ENCODE measurements at regions not wholly inside any gene's neighbourhood (a gene's known extent, or its start where the extent isn't known, plus 50 kb on each side); places are given as distances from the start of the nearest gene placed in this dataset.
A peak's percentile ranks its signal among the peaks of the same experiment; 100 is the strongest.

DNA sequence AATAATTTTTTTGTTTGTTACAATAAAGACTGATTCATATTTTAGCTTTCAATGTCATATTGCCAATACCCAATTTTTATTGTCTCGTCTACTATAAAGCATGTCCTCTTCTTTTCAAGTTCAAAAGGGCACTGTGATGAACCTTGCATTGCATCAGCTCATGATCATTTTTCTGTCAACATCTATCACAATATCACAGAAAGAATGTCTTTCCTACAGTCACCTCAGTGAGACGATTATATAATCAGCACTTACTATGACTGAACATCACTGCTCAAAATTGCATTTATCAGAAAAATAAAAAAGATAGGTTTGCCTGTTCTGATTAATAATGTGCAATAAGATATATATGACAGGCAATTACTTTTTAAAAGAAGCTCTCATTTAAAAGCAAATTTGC is 228.7 kb upstream of the LRFN5 start:
- DNase-seq (no peak), ATAC-seq (no peak)
- Mint-ChIP-seq H3K9me3 (peaks cover 0 to 14% of the 10 kb centered on the region in 2 donors), H3K27me3 (no peaks in the 10 kb centered on the region), H3K4me3 (no peak overlapping the region), H3K27ac (no peak overlapping the region), H3K4me1 (no peaks in the 10 kb centered on the region)

DNA sequence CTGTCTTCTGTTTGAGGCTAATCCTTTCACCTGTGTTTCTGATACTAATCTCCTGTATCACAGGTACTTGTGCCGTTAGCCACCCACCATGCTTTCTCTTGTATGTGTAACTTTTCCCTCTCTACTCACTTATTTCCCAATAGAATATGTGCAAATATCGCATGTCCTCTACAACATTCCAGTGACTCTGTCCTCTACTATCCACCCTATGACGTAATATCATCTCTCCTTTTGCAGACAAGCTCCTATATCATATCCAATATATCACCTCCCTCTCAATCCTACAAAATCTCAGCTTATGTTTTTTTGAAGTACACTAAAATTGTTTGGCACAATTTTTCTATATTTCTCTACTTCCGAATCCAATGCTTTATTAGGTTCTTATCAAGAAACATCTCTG is 232.6 kb upstream of the LRFN5 start:
- Mint-ChIP-seq H3K27me3 (no peaks in the 10 kb centered on the region), H3K4me3 (no peak overlapping the region), H3K9me3 (peaks cover 0 to 14% of the 10 kb centered on the region in 2 donors), H3K4me1 (no peaks in the 10 kb centered on the region), H3K27ac (no peak overlapping the region)
- DNase-seq (no peak), ATAC-seq (no peak)

DNA sequence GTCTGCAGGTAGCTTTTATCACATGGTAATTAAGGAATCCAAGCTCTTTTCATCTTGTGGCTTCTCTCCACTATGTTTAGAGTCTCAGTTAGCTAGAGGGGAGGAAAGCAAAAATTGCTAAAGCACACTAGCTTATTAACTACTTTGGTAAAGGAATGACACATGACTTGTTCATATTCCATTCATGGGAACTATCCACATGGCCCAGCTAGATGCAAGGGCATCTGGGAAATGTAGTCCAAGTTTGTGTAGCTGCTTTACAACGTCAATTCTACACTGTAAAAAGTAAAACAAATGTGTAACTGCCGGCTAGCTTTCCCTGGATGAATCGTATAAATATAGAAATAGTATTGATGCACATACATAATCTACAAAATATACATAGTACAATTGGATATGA is 244.5 kb upstream of the LRFN5 start:
- no peaks in the 10 kb centered on the region for H3K4me1 Mint-ChIP-seq
- no peak overlapping the region for H3K4me3 Mint-ChIP-seq
- no peaks in the 10 kb centered on the region for H3K27me3 Mint-ChIP-seq
- peaks cover 0 to 10% of the 10 kb centered on the region in 2 donors for H3K9me3 Mint-ChIP-seq
- ATAC-seq: no peak
- H3K27ac Mint-ChIP-seq: no peak overlapping the region
- no peak for DNase-seq

DNA sequence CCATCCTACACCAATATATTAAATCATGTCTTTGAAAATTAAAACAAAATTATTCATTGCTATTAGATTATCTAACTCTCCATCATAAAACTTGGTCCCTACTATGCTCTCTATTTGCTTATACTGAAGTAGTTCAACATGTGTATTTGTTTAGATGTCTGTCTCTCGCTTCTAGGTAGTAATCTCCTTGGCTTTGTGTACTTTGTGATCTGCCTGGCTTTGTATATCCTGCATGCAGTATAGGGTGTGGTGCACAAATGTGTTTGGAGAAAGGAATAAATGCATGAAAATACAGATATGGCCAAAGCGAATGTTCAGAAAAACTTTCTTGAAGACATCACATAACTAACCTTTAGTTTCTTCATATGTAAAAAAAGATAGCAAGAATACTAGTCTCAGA is 246.6 kb upstream of the LRFN5 start:
- Mint-ChIP-seq H3K9me3 (peaks cover 0 to 10% of the 10 kb centered on the region in 2 donors), H3K27me3 (no peaks in the 10 kb centered on the region), H3K4me3 (no peak overlapping the region), H3K4me1 (no peaks in the 10 kb centered on the region), H3K27ac (no peak overlapping the region)
- no peak for ATAC-seq
- DNase-seq: no peak

DNA sequence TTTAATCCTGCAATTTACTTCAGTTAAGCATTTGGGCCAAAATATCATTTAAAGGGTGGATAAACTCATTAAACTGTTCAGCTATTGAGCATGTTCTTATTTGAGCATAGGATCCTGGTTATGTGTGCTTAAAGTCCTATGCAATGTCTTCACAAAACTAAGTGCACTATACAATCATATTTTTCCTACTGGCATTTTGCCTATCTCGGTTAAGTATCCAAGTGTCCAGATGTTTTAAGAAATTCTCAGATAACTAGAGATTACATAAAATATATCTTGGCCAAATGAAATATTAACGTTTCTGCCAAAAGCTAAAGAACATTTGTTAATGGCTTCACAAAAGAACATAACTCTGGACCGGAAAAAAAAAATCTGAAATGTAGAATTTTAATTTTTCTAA is 250.8 kb upstream of the LRFN5 start:
- no peak for DNase-seq
- Mint-ChIP-seq H3K9me3 (peaks cover 0 to 2% of the 10 kb centered on the region in 2 donors), H3K27ac (no peak overlapping the region), H3K4me1 (no peaks in the 10 kb centered on the region), H3K27me3 (no peaks in the 10 kb centered on the region), H3K4me3 (no peak overlapping the region)
- no peak for ATAC-seq

DNA sequence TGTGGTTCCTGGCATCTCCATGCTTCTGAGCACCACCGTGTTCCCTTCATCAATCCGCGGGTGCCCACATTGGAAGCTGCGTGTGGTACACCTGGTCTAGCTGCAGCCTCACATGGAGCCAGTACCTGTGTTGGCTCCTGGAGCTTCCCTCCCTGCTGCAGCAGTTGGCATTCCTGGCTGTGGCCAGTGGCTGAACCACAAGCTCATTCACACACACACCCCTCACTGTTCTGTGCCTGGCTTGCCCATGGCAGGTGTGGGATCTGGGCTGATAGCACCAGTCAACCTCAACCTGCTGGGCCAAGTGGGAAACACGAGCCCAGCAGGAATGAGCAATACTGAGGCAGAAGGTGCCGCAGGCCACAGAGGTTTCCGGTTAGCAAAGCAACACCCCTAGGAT is 256.2 kb upstream of the LRFN5 start:
- ATAC-seq (no peak), DNase-seq (no peak)
- peaks cover 0 to 7% of the 10 kb centered on the region in 2 donors for H3K9me3 Mint-ChIP-seq
- H3K4me3 Mint-ChIP-seq: no peak overlapping the region
- peak overlapping the region in 1 of 2 donors; percentile 71 for H3K27ac Mint-ChIP-seq
- H3K4me1 Mint-ChIP-seq: no peaks in the 10 kb centered on the region
- H3K27me3 Mint-ChIP-seq: no peaks in the 10 kb centered on the region

DNA sequence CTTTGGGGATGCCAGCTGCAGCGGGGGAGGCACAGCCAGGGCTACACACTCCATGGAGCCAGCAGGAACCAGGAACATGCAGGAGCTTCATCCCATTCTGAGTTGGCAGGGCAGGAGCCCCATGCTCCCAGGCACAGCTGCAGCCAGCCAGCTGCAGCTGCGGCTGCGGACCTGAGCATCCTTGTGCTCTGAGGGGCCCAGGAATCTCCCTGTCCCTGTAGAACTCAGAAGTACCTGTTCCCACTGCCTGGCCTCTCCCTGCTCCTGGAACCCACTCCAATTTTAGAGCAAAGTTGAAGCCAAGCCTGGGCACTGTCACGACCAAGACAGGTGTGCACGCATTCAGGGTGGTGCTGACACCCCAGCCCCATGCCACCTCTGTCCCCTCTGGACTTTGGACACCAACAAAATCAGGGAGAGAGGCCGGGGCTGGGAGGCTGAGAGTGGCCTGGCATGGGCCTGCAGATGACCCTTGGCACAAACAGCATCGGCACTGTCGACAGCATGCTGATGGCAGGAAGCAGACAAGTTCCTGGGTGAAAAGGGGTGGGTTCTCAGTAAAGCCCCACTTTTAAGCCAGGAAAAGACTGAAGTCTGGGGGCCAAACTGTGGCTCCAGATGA is 257.3 kb upstream of the LRFN5 start:
- Mint-ChIP-seq H3K27ac (no peak overlapping the region), H3K4me1 (no peaks in the 10 kb centered on the region), H3K27me3 (no peaks in the 10 kb centered on the region), H3K4me3 (no peak overlapping the region), H3K9me3 (peaks cover 0 to 7% of the 10 kb centered on the region in 2 donors)
- DNase-seq (no peak), ATAC-seq (no peak)

DNA sequence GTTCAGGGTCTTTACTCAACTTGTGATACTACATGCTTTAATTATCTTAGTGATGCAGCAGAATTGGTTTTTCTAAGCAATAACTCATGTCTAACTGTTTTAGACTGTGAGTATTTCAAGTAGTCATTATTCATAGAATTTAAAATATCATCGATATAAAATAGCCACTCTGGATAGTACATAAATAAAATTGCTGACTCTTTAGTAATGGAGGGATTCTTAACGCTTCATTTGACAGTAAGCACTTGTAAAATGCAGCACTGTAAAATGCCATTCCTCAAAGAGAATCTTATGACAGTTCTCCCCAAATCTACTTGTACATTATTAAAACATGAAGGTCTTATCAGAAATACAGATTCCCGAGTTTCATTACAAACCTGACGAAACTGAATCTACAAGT is 262.8 kb upstream of the LRFN5 start:
- Mint-ChIP-seq H3K9me3 (peaks cover 7 to 9% of the 10 kb centered on the region in 2 donors), H3K4me1 (no peaks in the 10 kb centered on the region), H3K4me3 (no peak overlapping the region), H3K27ac (no peak overlapping the region), H3K27me3 (no peaks in the 10 kb centered on the region)
- ATAC-seq (no peak), DNase-seq (no peak)

DNA sequence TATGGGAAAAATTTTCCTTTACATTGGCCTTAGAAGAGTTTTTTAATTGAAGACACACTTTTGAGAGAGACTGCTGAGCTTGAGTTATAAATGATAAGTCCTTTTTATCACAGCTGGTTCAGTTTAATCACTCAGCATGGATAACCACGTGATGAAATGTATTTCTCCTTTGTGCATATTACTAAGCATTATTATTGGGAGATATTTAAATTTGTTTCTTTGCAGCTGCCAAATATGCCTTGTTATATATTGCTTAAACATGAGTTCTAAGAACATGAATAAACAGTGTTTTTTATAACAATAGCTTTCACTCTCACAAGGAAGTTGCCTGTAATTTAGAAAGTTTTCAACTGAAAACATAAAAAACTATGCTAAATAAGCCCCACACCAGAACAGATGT is 293.5 kb upstream of the LRFN5 start:
- Mint-ChIP-seq H3K4me1 (no peaks in the 10 kb centered on the region), H3K27ac (no peak overlapping the region), H3K4me3 (no peak overlapping the region), H3K9me3 (no peaks in the 10 kb centered on the region), H3K27me3 (no peaks in the 10 kb centered on the region)
- ATAC-seq: no peak
- DNase-seq: no peak

DNA sequence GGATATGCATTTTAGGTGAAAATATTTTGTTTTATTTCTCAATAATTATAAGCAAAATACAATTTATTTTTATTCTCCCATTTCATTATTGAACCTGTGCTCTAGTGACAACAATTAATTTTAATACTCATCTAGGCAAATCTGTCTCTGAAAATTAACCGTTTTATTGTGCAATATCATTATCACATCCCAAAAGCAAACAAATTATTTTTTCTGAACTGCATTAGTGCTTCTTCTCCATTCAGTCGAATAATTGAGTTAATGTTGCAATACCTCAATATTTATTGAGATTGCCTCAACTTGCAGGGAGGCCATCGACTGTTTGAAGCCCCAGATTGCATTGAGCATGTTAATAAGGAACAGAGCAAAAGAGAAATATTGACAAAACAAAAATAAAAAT is 303.2 kb upstream of the LRFN5 start:
- Mint-ChIP-seq H3K4me1 (no peaks in the 10 kb centered on the region), H3K27me3 (no peaks in the 10 kb centered on the region), H3K4me3 (no peak overlapping the region), H3K27ac (no peak overlapping the region), H3K9me3 (no peaks in the 10 kb centered on the region)
- DNase-seq: no peak
- ATAC-seq: no peak

DNA sequence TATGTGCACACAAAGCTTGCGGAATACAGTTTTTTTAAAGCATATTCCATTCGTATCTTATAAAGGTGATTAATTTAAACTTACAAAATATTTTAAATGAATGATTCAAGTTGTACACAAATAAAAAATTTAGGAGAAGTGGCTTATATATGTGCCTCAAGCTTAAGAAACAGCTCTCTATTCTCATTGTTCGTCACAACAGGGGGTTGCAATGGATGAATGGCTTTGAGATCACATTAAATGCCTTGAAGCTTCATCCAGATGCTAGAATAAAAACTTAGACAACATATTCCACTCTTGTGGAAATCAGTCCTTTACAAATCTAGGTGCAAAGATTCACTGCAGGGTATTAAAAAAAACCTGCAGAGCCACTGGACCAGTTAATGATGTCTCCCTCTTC is 303.9 kb upstream of the LRFN5 start:
- DNase-seq (no peak), ATAC-seq (no peak)
- Mint-ChIP-seq H3K27me3 (no peaks in the 10 kb centered on the region), H3K27ac (no peak overlapping the region), H3K9me3 (no peaks in the 10 kb centered on the region), H3K4me1 (no peaks in the 10 kb centered on the region), H3K4me3 (no peak overlapping the region)

DNA sequence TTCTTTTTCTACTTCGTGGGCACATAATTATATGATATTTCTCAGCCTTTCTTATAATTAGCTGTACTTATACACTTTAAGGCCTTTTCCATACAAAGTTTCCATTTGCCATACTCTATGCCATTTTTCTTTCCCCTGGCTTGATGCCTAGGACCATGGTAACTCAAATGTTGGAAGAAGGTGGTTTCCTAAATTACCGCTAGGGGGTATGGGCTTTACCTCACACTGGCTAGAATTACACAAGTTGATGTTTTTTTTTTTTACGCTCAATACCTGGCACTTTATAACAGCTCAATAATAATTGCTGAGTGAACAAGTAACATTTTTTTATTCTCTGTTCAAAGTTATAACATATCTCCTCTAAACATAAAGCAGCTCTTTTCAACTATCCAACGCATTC is 306.8 kb upstream of the LRFN5 start:
- ATAC-seq: no peak

DNA sequence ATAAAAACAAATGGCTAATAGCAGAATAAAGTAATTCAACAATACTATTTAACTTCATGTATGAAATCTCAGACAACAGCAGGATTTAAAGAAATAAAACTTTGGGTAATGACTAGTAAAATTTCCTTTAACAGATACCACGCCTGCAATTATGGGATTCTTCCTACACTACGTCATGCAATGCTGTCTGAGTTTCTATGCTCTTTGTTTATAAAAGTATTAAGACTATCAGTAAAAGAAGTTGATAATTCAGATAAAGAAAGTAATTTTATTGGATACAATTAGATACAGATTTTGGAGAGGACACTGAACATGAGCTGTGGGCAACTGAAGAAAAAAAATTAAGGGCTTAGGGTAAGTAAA is 308.4 kb upstream of the LRFN5 start:
- Mint-ChIP-seq H3K4me1 (no peaks in the 10 kb centered on the region), H3K4me3 (no peak overlapping the region), H3K9me3 (peaks cover 0 to 3% of the 10 kb centered on the region in 2 donors), H3K27me3 (no peaks in the 10 kb centered on the region), H3K27ac (no peak overlapping the region)
- ATAC-seq: no peak
- DNase-seq: no peak

More for the DNA sequence above, 306.8 kb upstream of the LRFN5 start:
- Mint-ChIP-seq H3K27ac (no peak overlapping the region), H3K4me1 (no peaks in the 10 kb centered on the region), H3K27me3 (no peaks in the 10 kb centered on the region), H3K4me3 (no peak overlapping the region), H3K9me3 (no peaks in the 10 kb centered on the region)
- no peak for DNase-seq

DNA sequence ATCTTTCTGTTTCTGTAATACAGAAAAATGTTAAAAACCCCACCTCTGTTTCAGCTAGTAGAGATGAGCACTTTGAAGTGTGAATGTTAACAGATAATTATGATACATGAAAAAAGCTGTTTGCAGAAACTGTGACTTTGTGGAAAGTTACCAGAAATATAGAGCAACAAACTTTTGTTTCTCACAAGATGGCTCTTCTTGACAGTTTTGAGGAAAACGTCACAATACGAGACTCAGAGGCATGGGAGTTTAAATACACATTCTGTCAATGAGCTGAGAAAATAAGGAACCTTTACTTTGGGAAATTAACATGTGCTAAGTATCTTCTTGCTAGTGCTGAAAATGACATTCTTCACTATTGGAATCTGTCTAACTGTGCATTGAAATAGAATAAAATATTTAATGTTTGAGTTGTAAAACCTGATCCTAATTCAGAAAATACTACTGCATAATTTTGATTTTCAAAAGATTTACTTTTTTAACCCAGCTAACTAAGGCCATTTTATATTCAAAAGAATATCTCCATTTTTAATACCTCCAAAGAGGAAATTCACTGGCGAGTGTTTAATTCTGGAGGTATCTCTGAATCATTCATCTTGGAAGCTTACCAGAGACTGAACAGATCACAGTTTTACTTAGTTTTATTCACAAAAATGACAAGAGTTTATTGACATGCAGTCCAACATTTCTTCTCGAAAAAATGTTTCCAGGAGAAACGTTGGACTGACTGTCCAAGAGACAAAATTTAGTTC is 308.9 kb upstream of the LRFN5 start:
- Mint-ChIP-seq H3K27me3 (no peaks in the 10 kb centered on the region), H3K4me3 (no peak overlapping the region), H3K9me3 (peaks cover 0 to 3% of the 10 kb centered on the region in 2 donors), H3K4me1 (no peaks in the 10 kb centered on the region), H3K27ac (no peak overlapping the region)
- DNase-seq (no peak), ATAC-seq (no peak)

DNA sequence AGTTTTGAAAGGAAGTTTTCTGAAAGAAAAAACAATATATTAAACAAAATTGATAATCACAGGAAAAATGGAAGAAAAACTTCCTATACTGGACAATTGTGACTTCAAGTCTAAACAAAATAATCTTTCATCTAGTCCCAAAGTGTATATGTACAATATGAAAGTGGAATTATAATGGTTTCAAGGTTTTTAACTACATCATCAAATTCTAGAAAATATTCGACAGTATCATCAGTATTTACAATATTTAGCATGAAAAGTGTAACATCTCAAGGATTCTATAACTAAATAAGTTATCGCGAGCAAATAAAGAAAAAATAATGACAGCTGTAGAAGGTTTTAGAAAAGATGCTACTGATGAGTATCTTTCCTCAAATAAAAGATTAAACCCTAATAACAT is 310.9 kb upstream of the LRFN5 start:
- H3K4me3 Mint-ChIP-seq: no peak overlapping the region
- H3K4me1 Mint-ChIP-seq: no peaks in the 10 kb centered on the region
- H3K9me3 Mint-ChIP-seq: peaks cover 0 to 3% of the 10 kb centered on the region in 2 donors
- no peaks in the 10 kb centered on the region for H3K27me3 Mint-ChIP-seq
- DNase-seq: no peak
- ATAC-seq: no peak
- no peak overlapping the region for H3K27ac Mint-ChIP-seq

DNA sequence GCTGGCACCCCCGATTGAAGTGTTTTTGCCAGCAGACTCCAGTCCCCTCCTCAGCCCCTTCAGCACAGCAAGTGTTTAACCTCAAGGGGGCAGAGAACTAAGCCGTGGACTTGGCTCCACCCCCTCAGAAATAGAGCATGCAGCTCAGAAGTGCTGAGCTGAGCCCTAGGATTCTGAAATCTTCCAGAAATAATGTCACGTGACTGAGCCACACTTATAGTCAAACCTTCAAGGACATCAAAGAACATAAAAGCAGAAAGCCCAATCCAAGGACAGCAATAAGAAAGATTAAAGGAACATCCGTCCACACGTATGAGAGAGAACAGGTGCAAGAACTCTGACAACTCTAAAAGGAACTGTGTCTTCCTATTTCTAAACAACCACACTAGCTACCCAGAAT is 317.7 kb upstream of the LRFN5 start:
- no peaks in the 10 kb centered on the region for H3K27me3 Mint-ChIP-seq
- H3K27ac Mint-ChIP-seq: no peak overlapping the region
- ATAC-seq: no peak
- DNase-seq: no peak
- H3K4me3 Mint-ChIP-seq: no peak overlapping the region
- peaks cover 12 to 18% of the 10 kb centered on the region in 2 donors for H3K9me3 Mint-ChIP-seq
- no peaks in the 10 kb centered on the region for H3K4me1 Mint-ChIP-seq

Data from stimulated activated naive CD8-positive, alpha-beta T cell treated with anti-CD3 and anti-CD28 coated beads, Interleukin-15, amount 100 ng/mL, for 72 hours (primary cell).